Natural killer cell (primary cell): ENCODE measurements at regions not wholly inside any gene's neighbourhood (a gene's known extent, or its start where the extent isn't known, plus 50 kb on each side); places are given as distances from the start of the nearest gene placed in this dataset.

Experiments
- ATAC-seq, 3 donors: fragments of 150-1000 bp in 2 of 3; fragments of 200-7000 bp in 1 of 3; cut with Tn5 transposase; 1 replicate in 1 of 3; 2 replicates in 2 of 3; pipeline ENCODE4 v1.10.0; 2021; ENCODE audit warnings: mild to moderate bottlenecking in 2 of 3, moderate library complexity in 2 of 3
- DNase-seq, 2 donors: peaks; one replicate each; pipeline versions ENCODE4 v3.0.0 to v3.0.0-alpha.2; 2013 to 2021; ENCODE audit warnings: mixed read lengths in 1 of 2
- H3K27ac ChIP-seq: one replicate; pipeline ENCODE4 v1.5.1; 2013; ENCODE audit warnings: mild to moderate bottlenecking, low read length
- H3K27me3 ChIP-seq: one replicate; pipeline ENCODE4 v1.6.1; 2013; ENCODE audit warnings: low read length; ENCODE audit not compliant: control insufficient read depth, insufficient read depth
- H3K36me3 ChIP-seq: one replicate; pipeline ENCODE4 v1.6.1; 2013; ENCODE audit warnings: low read length; ENCODE audit not compliant: control insufficient read depth, insufficient read depth
- H3K4me1 ChIP-seq: one replicate; pipeline ENCODE4 v1.6.1; 2013; ENCODE audit warnings: low read length; ENCODE audit not compliant: control insufficient read depth, insufficient read depth
- H3K4me3 ChIP-seq: one replicate; pipeline ENCODE4 v1.5.1; 2013; ENCODE audit warnings: low read length
- H3K9me3 ChIP-seq: one replicate; pipeline ENCODE4 v1.6.1; 2013; ENCODE audit warnings: low read length; ENCODE audit not compliant: control insufficient read depth, insufficient read depth
- H3K27ac Mint-ChIP-seq, 2 donors: one replicate each; pipeline ENCODE4 v1.8.0; 2022; ENCODE audit warnings: mild to moderate bottlenecking in 2 of 2, mixed read lengths in 2 of 2, moderate library complexity in 1 of 2
- H3K27me3 Mint-ChIP-seq, 2 donors: one replicate each; pipeline ENCODE4 v1.8.0; 2022; ENCODE audit warnings: low read depth in 2 of 2, mixed read lengths in 2 of 2
- H3K36me3 Mint-ChIP-seq: one replicate; pipeline ENCODE4 v1.8.0; 2022; ENCODE audit warnings: mixed read lengths
- H3K4me1 Mint-ChIP-seq, 2 donors: one replicate each; pipeline ENCODE4 v1.8.0; 2022; ENCODE audit warnings: mixed read lengths in 2 of 2
- H3K4me3 Mint-ChIP-seq: one replicate; pipeline ENCODE4 v1.8.0; 2022; ENCODE audit warnings: mild to moderate bottlenecking, moderate library complexity, mixed read lengths
- H3K9me3 Mint-ChIP-seq, 2 donors: one replicate each; pipeline ENCODE4 v1.8.0; 2022; ENCODE audit warnings: mixed read lengths in 2 of 2
- CTCF ChIP-seq: fragments of 200-600 bp; IDR thresholded peaks from one replicate; pipeline ENCODE4 v1.8.0; 2022; ENCODE audit warnings: antibody characterized with exemption
- WGBS: methylation state at CpG from one replicate; pipeline ENCODE4 v1.1.7; 2013; ENCODE audit warnings: missing lambda C conversion rate; ENCODE audit not compliant: insufficient coverage; 5-methylcytosine and 5-hydroxymethylcytosine counted together
- intact Hi-C: fragments of 100-400 bp; cut with micrococcal nuclease; formaldehyde crosslinking; loops from one replicate; pipeline ENCODE4 v1.14.2; 2022

- no peak for TF ChIP-seq CTCF
- no peak overlapping the region for H3K4me3 Mint-ChIP-seq
- no peaks in the 10 kb centered on the region for H3K4me1 Mint-ChIP-seq
- no peak overlapping the region for H3K27ac ChIP-seq
- H3K36me3 ChIP-seq, result no peaks in the 10 kb centered on the region
- intact Hi-C loops, result no loop called here
- peaks cover 11 to 12% of the 10 kb centered on the region in 2 donors for H3K27me3 Mint-ChIP-seq
- 93% methylated on average over 2 of the region's 2 CpGs for WGBS
- no peak overlapping the region for H3K27ac Mint-ChIP-seq
- H3K9me3 ChIP-seq, result no peaks in the 10 kb centered on the region
- ATAC-seq (no peak), DNase-seq (no peak)
- no peak overlapping the region for H3K4me3 ChIP-seq
- H3K4me1 ChIP-seq, result no peaks in the 10 kb centered on the region
- no peaks in the 10 kb centered on the region for H3K36me3 Mint-ChIP-seq
- no peaks in the 10 kb centered on the region for H3K27me3 ChIP-seq
- no peaks in the 10 kb centered on the region for H3K9me3 Mint-ChIP-seq
Observed at GRCh38 chr1:230501242-230501641, 75.1 kb upstream of the PGBD5 start.

- no peak for ATAC-seq
- Mint-ChIP-seq H3K36me3 (no peaks in the 10 kb centered on the region), H3K4me3 (no peak overlapping the region), H3K4me1 (no peaks in the 10 kb centered on the region), H3K27me3 (peaks cover 10 to 11% of the 10 kb centered on the region in 2 donors), H3K27ac (no peak overlapping the region), H3K9me3 (no peaks in the 10 kb centered on the region)
- WGBS, result 83% methylated on average over 3 of the region's 3 CpGs
- Histone ChIP-seq H3K4me1 (no peaks in the 10 kb centered on the region), H3K4me3 (no peak overlapping the region), H3K27ac (no peak overlapping the region), H3K9me3 (no peaks in the 10 kb centered on the region), H3K36me3 (no peaks in the 10 kb centered on the region), H3K27me3 (no peaks in the 10 kb centered on the region)
- no peak for DNase-seq
- intact Hi-C loops, result no loop called here
- no peak for TF ChIP-seq CTCF
Observed at GRCh38 chr1:230500063-230500462, 73.9 kb upstream of the PGBD5 start.

DNA sequence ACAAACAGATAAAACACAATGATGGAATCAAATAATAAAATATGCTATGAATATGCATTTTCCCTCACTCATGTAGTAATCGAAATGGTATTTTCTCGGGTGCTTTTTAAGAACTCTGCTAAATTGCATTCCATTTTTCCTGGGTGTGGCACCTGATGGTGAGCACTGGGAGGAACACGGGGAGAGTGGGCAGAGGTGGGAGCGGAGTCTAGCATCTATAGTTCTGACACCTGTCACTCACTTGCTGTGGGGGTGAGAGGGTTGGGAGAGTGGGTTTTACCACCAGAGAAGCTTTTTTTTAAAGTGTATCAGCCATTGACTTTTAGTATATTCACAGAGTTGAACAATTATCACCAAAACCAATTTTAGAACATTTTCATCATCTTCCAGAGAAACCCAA is 73.4 kb upstream of the PGBD5 start:
- Mint-ChIP-seq H3K4me3 (no peak overlapping the region), H3K36me3 (no peaks in the 10 kb centered on the region), H3K27me3 (peaks cover 10 to 15% of the 10 kb centered on the region in 2 donors), H3K27ac (no peak overlapping the region), H3K9me3 (no peaks in the 10 kb centered on the region), H3K4me1 (no peaks in the 10 kb centered on the region)
- TF ChIP-seq CTCF, result no peak
- Histone ChIP-seq H3K36me3 (no peaks in the 10 kb centered on the region), H3K4me3 (no peak overlapping the region), H3K27ac (no peak overlapping the region), H3K4me1 (no peaks in the 10 kb centered on the region), H3K9me3 (no peaks in the 10 kb centered on the region), H3K27me3 (no peaks in the 10 kb centered on the region)
- WGBS, result 81% methylated on average over 4 of the region's 4 CpGs
- DNase-seq, result no peak
- ATAC-seq, result no peak
- intact Hi-C loops, result no loop called here

DNA sequence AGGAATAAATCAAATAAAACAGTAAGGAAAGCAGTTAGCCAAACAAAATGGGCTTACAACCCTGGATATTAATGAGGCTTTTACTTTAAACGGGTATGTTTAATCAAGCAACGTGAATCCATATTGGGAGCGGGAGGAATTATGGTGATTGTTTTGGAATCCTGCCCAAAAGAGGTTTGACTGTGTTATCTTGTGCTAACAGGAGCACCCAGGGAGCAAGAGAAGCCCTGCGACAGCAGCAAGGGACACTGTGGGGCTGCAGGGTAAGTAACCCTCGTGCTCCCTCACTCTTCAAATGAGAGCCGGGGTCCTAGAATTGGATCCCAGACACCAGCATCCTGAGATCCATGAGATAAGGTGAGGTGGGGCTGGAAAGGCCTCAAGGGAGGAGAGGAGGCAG is 72.6 kb upstream of the PGBD5 start:
- TF ChIP-seq CTCF, result no peak
- H3K36me3 ChIP-seq, result no peaks in the 10 kb centered on the region
- Mint-ChIP-seq H3K9me3 (no peaks in the 10 kb centered on the region), H3K4me1 (no peaks in the 10 kb centered on the region), H3K27ac (no peak overlapping the region), H3K4me3 (no peak overlapping the region), H3K36me3 (no peaks in the 10 kb centered on the region), H3K27me3 (peaks cover 7 to 19% of the 10 kb centered on the region in 2 donors)
- DNase-seq (no peak), ATAC-seq (no peak)
- H3K9me3 ChIP-seq, result no peaks in the 10 kb centered on the region
- H3K27ac ChIP-seq, result no peak overlapping the region
- H3K27me3 ChIP-seq, result no peaks in the 10 kb centered on the region
- no peak overlapping the region for H3K4me3 ChIP-seq
- WGBS, result 91% methylated on average over 6 of the region's 6 CpGs
- intact Hi-C loops, result no loop called here
- H3K4me1 ChIP-seq, result no peaks in the 10 kb centered on the region
